IMR-90 (cell line): ENCODE measurements at regions not wholly inside any gene's neighbourhood (a gene's known extent, or its start where the extent isn't known, plus 50 kb on each side); places are given as distances from the start of the nearest gene placed in this dataset.

Source experiments
- ATAC-seq: fragments of 200-7000 bp; cut with Tn5 transposase; 2 replicates; pipeline ENCODE4 v1.9.1; 2020; ENCODE audit warnings: low read depth, mild to moderate bottlenecking, moderate library complexity
- BruUV-seq: library from RNA; stranded (reverse); fragments of 400-500 nt; replicated peaks from 2 replicates; lab custom pipeline; 2021; lab: Mats Ljungman, UMichigan
- CTCF ChIA-PET: fragments of 300-600 bp; formaldehyde crosslinking; extraction: SDS; loops from one replicate; lab custom pipeline; 2021; ENCODE audit warnings: antibody characterized with exemption; lab: Yijun Ruan, JAX
- POLR2A ChIA-PET: fragments of 300-600 bp; sonication (Branson Sonifier 250); formaldehyde crosslinking; loops from one replicate; lab custom pipeline; 2022; ENCODE audit warnings: antibody characterized with exemption; ENCODE audit not compliant: unreplicated experiment; lab: Charles Lee
- DNase-seq: peaks from one replicate; pipeline ENCODE4 v3.0.0; 2013
- H2AFZ ChIP-seq: replicated peaks from 2 replicates; pipeline ENCODE3; 2013; ENCODE audit warnings: low read length, mild to moderate bottlenecking; ENCODE audit not compliant: poor library complexity
- H2AK5ac ChIP-seq: 2 replicates; pipeline ENCODE4 v1.6.1; 2013; ENCODE audit warnings: low read depth, low read length, inconsistent platforms
- H2AK9ac ChIP-seq: replicated peaks from 2 replicates; pipeline ENCODE3; 2013; ENCODE audit warnings: mild to moderate bottlenecking, low read depth, low read length, moderate library complexity; ENCODE audit not compliant: poor library complexity
- H2BK120ac ChIP-seq: 2 replicates; pipeline ENCODE4 v1.6.1; 2013; ENCODE audit warnings: low read depth, low read length, inconsistent platforms
- H2BK15ac ChIP-seq: 3 replicates; pipeline ENCODE4 v1.6.1; 2013; ENCODE audit warnings: low read depth, low read length, inconsistent platforms
- H2BK20ac ChIP-seq: 2 replicates; pipeline ENCODE4 v1.6.1; 2013; ENCODE audit warnings: low read depth, mild to moderate bottlenecking, inconsistent platforms, low read length, moderate library complexity
- H2BK5ac ChIP-seq: 2 replicates; pipeline ENCODE4 v1.6.1; 2013; ENCODE audit warnings: mild to moderate bottlenecking, low read depth, low read length, inconsistent platforms; ENCODE audit not compliant: poor library complexity, severe bottlenecking
- H3K14ac ChIP-seq: replicated peaks from 2 replicates; pipeline ENCODE4 v1.6.1; 2013; ENCODE audit warnings: low read depth, low read length, inconsistent platforms
- H3K18ac ChIP-seq: 2 replicates; pipeline ENCODE4 v1.6.1; 2013; ENCODE audit warnings: low read depth, low read length, control low read depth
- H3K23ac ChIP-seq: 2 replicates; pipeline ENCODE4 v1.6.1; 2013; ENCODE audit warnings: low read depth, low read length, inconsistent platforms
- H3K27ac ChIP-seq: 2 replicates; pipeline ENCODE4 v1.5.1; 2013; ENCODE audit warnings: mild to moderate bottlenecking, control low read depth, low read length; ENCODE audit not compliant: insufficient read depth
- H3K27me3 ChIP-seq: 2 replicates; pipeline ENCODE4 v1.6.1; 2013; ENCODE audit warnings: low read length; ENCODE audit not compliant: control insufficient read depth, insufficient read depth
- H3K36me3 ChIP-seq: 2 replicates; pipeline ENCODE4 v1.6.1; 2013; ENCODE audit warnings: low read length, mixed read lengths; ENCODE audit not compliant: control insufficient read depth, insufficient read depth
- H3K4ac ChIP-seq: 2 replicates; pipeline ENCODE4 v1.6.1; 2013; ENCODE audit warnings: low read depth, low read length, inconsistent platforms
- H3K4me1 ChIP-seq: 2 replicates; pipeline ENCODE4 v1.6.1; 2013; ENCODE audit warnings: low read length, mixed read lengths; ENCODE audit not compliant: control insufficient read depth, insufficient read depth
- H3K4me2 ChIP-seq: 2 replicates; pipeline ENCODE4 v1.6.1; 2013; ENCODE audit warnings: low read depth, mild to moderate bottlenecking, control low read depth, low read length, moderate library complexity
- H3K4me3 ChIP-seq: 2 replicates; pipeline ENCODE4 v1.5.1; 2013; ENCODE audit warnings: low read depth, mild to moderate bottlenecking, control low read depth, low read length, moderate library complexity; ENCODE audit not compliant: insufficient read depth
- H3K56ac ChIP-seq: 2 replicates; pipeline ENCODE4 v1.6.1; 2013; ENCODE audit warnings: low read length, inconsistent platforms; ENCODE audit not compliant: insufficient read depth; ENCODE audit errors: extremely low read depth
- H3K79me1 ChIP-seq, 2 experiments: 2 replicates each; pipeline ENCODE4 v1.6.1; 2013; ENCODE audit warnings: low read length in 2 of 2, inconsistent platforms in 1 of 2, low read depth in 1 of 2
- H3K9ac ChIP-seq: 2 replicates; pipeline ENCODE4 v1.6.1; 2013; ENCODE audit warnings: low read depth, low read length, control low read depth
- H3K9me1 ChIP-seq: 2 replicates; pipeline ENCODE4 v1.6.1; 2013; ENCODE audit warnings: low read length, inconsistent platforms; ENCODE audit not compliant: insufficient read depth
- H3K9me3 ChIP-seq: 2 replicates; pipeline ENCODE4 v1.6.1; 2013; ENCODE audit warnings: low read length; ENCODE audit not compliant: control insufficient read depth, insufficient read depth
- H4K20me1 ChIP-seq: 2 replicates; pipeline ENCODE4 v1.6.1; 2013; ENCODE audit warnings: low read length, inconsistent platforms; ENCODE audit not compliant: insufficient read depth
- H4K5ac ChIP-seq: 2 replicates; pipeline ENCODE4 v1.6.1; 2013; ENCODE audit warnings: mild to moderate bottlenecking, low read depth, low read length, control low read depth
- H4K8ac ChIP-seq, 2 experiments: 2 replicates each; pipeline ENCODE4 v1.6.1; 2013; ENCODE audit warnings: low read depth in 2 of 2, low read length in 2 of 2, control low read depth in 1 of 2, inconsistent platforms in 1 of 2
- H4K91ac ChIP-seq: 2 replicates; pipeline ENCODE4 v1.6.1; 2013; ENCODE audit warnings: low read depth, low read length, inconsistent platforms; ENCODE audit not compliant: insufficient read depth
- BHLHE40 ChIP-seq: fragments of 150-350 bp; IDR thresholded peaks from 2 replicates; pipeline ENCODE4 v1.6.1; 2016; ENCODE audit warnings: mild to moderate bottlenecking, low read depth, low read length
- CEBPB ChIP-seq: IDR thresholded peaks from 2 replicates; pipeline ENCODE4 v1.6.1; 2012; ENCODE audit warnings: low read depth, low read length, improper control_type of control experiment
- CHD1 ChIP-seq: IDR thresholded peaks from 2 replicates; pipeline ENCODE4 v1.6.1; 2012; ENCODE audit warnings: low read depth, low read length, improper control_type of control experiment
- MAFK ChIP-seq: IDR thresholded peaks from 2 replicates; pipeline ENCODE4 v1.6.1; 2012; ENCODE audit warnings: low read depth, low read length, improper control_type of control experiment
- MAZ ChIP-seq: IDR thresholded peaks from 2 replicates; pipeline ENCODE4 v1.6.1; 2012; ENCODE audit warnings: low read depth, mild to moderate bottlenecking, low read length, improper control_type of control experiment, moderate library complexity, borderline replicate concordance
- MXI1 ChIP-seq: IDR thresholded peaks from 2 replicates; pipeline ENCODE4 v1.6.1; 2012; ENCODE audit warnings: low read depth, mild to moderate bottlenecking, low read length, moderate library complexity, borderline replicate concordance
- RAD21 ChIP-seq: IDR thresholded peaks from 2 replicates; pipeline ENCODE4 v1.6.1; 2012; ENCODE audit warnings: low read length, improper control_type of control experiment
- RFX5 ChIP-seq: IDR thresholded peaks from 2 replicates; pipeline ENCODE4 v1.8.0; 2012; ENCODE audit warnings: low read depth, mild to moderate bottlenecking, low read length, moderate library complexity
- SMC3 ChIP-seq: fragments of 150-350 bp; IDR thresholded peaks from 2 replicates; pipeline ENCODE4 v1.6.1; 2016; ENCODE audit warnings: low read depth, mild to moderate bottlenecking, antibody characterized with exemption, low read length, moderate library complexity
- WGBS, 2 experiments: methylation state at CpG; one replicate each; pipeline versions ENCODE4 v1.1.5 to v1.1.7; 2013; ENCODE audit warnings: missing lambda C conversion rate in 2 of 2; ENCODE audit not compliant: insufficient read length in 1 of 2; ENCODE audit errors: extremely low coverage in 2 of 2; 5-methylcytosine and 5-hydroxymethylcytosine counted together
- dilution Hi-C: fragments of 300-500 bp; cut with HindIII; formaldehyde crosslinking; loops from one replicate; pipeline ENCODE4 v1.14.3; 2018; ENCODE audit warnings: low sequenced_read_pairs; ENCODE audit not compliant: unreplicated experiment
- in situ Hi-C: fragments of 300-500 bp; cut with MboI; formaldehyde crosslinking; loops from 3 replicates; pipeline ENCODE4 v1.14.3; 2019; ENCODE audit warnings: low sequenced_read_pairs, inconsistent platforms, mixed read lengths
- intact Hi-C: fragments of 100-400 bp; cut with micrococcal nuclease; formaldehyde crosslinking; loops from 2 replicates; pipeline ENCODE4 v1.10.0; 2022
- TF ChIP-seq, protein P1 (sequence below): fragments of 150-350 bp; IDR thresholded peaks from 2 replicates; pipeline ENCODE4 v1.6.1; 2017; ENCODE audit warnings: mild to moderate bottlenecking, antibody characterized with exemption, low read length, low read depth

DNA sequence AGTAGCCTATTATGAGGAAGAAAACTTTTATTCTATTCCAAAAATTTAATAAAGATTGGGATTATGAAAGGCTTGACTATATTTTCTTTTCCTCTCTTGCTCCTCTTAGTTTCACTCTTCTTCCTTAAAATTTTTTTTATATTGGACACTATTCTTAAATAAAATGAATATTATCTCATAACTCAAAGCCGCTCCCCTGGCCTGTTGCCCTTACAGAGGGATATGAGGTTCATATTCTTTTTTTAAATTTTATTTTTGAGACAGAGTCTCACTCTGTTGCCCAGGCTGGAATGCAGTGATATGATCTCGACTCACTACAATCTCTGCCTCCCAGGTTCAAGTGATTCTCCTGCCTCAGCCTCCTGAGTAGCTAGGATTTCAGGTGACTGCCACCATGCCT, 106.8 kb upstream of the MPDZ start:
- CTCF ChIA-PET: no interaction called here

More for the DNA sequence above, 106.8 kb upstream of the MPDZ start:
- dilution Hi-C loops (no loop called here), in situ Hi-C loops (no loop called here), intact Hi-C loops (no loop called here)
- WGBS, 2 experiments: no CpG with 5 or more reads among the region's 2 CpGs
- Histone ChIP-seq H3K9me3 (peaks cover 3% of the 10 kb centered on the region), H3K9me1 (no peaks in the 10 kb centered on the region), H3K56ac (no peak overlapping the region), H2BK20ac (no peak overlapping the region), H3K18ac (no peak overlapping the region), H2BK15ac (no peak overlapping the region), H3K9ac (no peak overlapping the region), H3K23ac (no peak overlapping the region), H4K8ac (no peak overlapping the region), H4K91ac (no peak overlapping the region), H2BK5ac (no peak overlapping the region), H2AK9ac (no peak overlapping the region), H3K36me3 (no peaks in the 10 kb centered on the region), H3K4me2 (no peak overlapping the region), H2AK5ac (no peak overlapping the region), H3K4ac (no peak overlapping the region), H3K27ac (no peak overlapping the region), H3K4me1 (no peaks in the 10 kb centered on the region), H3K14ac (no peak overlapping the region), H2BK120ac (no peak overlapping the region), H4K5ac (no peak overlapping the region), H3K4me3 (no peak overlapping the region), H3K79me1 (no peaks in the 10 kb centered on the region), H4K20me1 (no peaks in the 10 kb centered on the region), H2AFZ (no peak overlapping the region), H3K27me3 (no peaks in the 10 kb centered on the region)
- no peak for ATAC-seq
- no TSS peak for BruUV-seq
- DNase-seq: no peak
- POLR2A ChIA-PET: no interaction called here
- no peak for TF ChIP-seq CEBPB
- TF ChIP-seq CHD1: no peak
- no peak for TF ChIP-seq BHLHE40
- TF ChIP-seq MXI1: no peak
- no peak for TF ChIP-seq MAZ
- TF ChIP-seq, protein P1, sequence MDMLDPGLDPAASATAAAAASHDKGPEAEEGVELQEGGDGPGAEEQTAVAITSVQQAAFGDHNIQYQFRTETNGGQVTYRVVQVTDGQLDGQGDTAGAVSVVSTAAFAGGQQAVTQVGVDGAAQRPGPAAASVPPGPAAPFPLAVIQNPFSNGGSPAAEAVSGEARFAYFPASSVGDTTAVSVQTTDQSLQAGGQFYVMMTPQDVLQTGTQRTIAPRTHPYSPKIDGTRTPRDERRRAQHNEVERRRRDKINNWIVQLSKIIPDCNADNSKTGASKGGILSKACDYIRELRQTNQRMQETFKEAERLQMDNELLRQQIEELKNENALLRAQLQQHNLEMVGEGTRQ: no peak
- TF ChIP-seq RFX5: no peak
- no peak for TF ChIP-seq SMC3
- no peak for TF ChIP-seq RAD21
- no peak for TF ChIP-seq MAFK
